GM19035 (cell line): ENCODE measurements at regions not wholly inside any gene's neighbourhood (a gene's known extent, or its start where the extent isn't known, plus 50 kb on each side); places are given as distances from the start of the nearest gene placed in this dataset.

ENCODE experiments used
- ATAC-seq: cut with Tn5 transposase; IDR thresholded peaks from one replicate; pipeline ENCODE4 v1.9.1; 2021; ENCODE audit not compliant: unreplicated experiment

DNA sequence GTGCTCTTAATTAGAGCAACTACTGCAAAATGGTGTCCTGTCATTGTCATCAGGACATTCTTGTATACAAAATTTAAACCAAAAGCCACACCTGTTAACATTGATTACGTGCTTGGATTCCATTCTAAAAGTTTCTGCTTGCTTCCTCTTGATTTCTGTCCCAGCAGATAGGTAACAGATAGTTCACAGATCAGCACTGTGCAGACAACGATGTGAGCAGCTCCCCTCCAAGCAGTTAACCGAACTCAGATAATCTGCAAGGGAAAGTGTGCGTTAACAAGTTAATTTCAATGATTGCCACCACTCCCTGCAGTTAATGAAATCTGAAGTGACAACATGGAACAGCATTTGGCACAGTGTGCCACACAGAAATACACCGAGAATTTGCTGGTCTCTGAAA, 54.4 kb upstream of the RELL1 start:
- no peak for ATAC-seq

DNA sequence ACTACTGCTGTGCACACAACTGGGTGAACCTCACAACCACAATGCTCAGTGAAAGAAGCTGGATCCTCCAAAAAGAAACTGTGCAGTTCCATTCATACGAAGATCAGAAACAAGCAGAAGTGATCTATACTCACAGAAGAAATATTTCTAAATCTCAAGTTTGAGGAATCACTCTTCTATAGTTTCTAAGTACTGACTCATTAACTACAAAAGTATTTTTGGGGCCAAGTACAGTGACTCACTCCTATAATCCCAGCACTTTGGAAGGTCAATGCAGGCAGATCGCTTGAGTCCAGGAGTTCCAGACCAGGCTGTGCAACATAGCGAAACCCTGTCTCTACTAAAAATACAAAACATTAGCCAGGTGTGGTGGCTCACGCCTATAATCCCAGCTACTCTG, 51.3 kb upstream of the RELL1 start:
- ATAC-seq = no peak
